CMK (cell line): ENCODE measurements at regions not wholly inside any gene's neighbourhood (a gene's known extent, or its start where the extent isn't known, plus 50 kb on each side); places are given as distances from the start of the nearest gene placed in this dataset.
"Not testable (repeated sequence)": the region's sequence is repeated elsewhere in the genome, so short reads cannot be mapped to it uniquely, and the experiment has no call there.

Source experiments
- DNase-seq: peaks from one replicate; pipeline ENCODE4 v3.0.0-alpha.2; 2010; ENCODE audit warnings: low read depth

GRCh38 chr10:20615395-20615794 lies 281.7 kb downstream of the NEBL start:
- DNase-seq, result no peak

- no peak for DNase-seq
Observed at GRCh38 chr10:20614911-20615310, 282.2 kb downstream of the NEBL start.

- no peak for DNase-seq
Observed at GRCh38 chr10:20608503-20608902, 288.6 kb downstream of the NEBL start.

GRCh38 chr10:20606985-20607384 lies 290.1 kb downstream of the NEBL start:
- DNase-seq, result no peak

GRCh38 chr10:20601941-20602461 lies 295.1 kb downstream of the NEBL start:
- DNase-seq, result no peak

- no peak for DNase-seq
Observed at GRCh38 chr10:20598590-20598989, 298.5 kb downstream of the NEBL start.

- no peak for DNase-seq
Observed at GRCh38 chr10:20596911-20597310, 300.2 kb downstream of the NEBL start.

- no peak for DNase-seq
Observed at GRCh38 chr10:20596065-20596755, 300.9 kb downstream of the NEBL start.

- DNase-seq, result no peak
Observed at GRCh38 chr10:20593649-20594048, 303.5 kb downstream of the NEBL start.

- no peak for DNase-seq
Observed at GRCh38 chr10:20582041-20582440, 315.1 kb downstream of the NEBL start.

GRCh38 chr10:20573924-20574323 lies 323.2 kb downstream of the NEBL start:
- no peak for DNase-seq

- not testable (repeated sequence) for DNase-seq
Observed at GRCh38 chr10:20555990-20556389, 341.1 kb downstream of the NEBL start.

- no peak for DNase-seq
Observed at GRCh38 chr10:20552382-20552781, 344.7 kb downstream of the NEBL start.

- no peak for DNase-seq
Observed at GRCh38 chr10:20551761-20552160, 345.4 kb downstream of the NEBL start.

GRCh38 chr10:20535897-20536881 lies 360.9 kb downstream of the NEBL start:
- DNase-seq, result no peak

- DNase-seq, result not testable (repeated sequence)
Observed at GRCh38 chr10:20531241-20531883, 365.7 kb downstream of the NEBL start.

GRCh38 chr10:20521186-20521585 lies 375.9 kb downstream of the NEBL start:
- no peak for DNase-seq

GRCh38 chr10:20515654-20516053 lies 381.5 kb downstream of the NEBL start:
- no peak for DNase-seq

GRCh38 chr10:20512631-20513030 lies 384.5 kb downstream of the NEBL start:
- DNase-seq, result no peak

GRCh38 chr10:20508921-20509320 lies 388.2 kb downstream of the NEBL start:
- DNase-seq, result no peak

- no peak for DNase-seq
Observed at GRCh38 chr10:20502903-20503585, 394.1 kb downstream of the NEBL start.

GRCh38 chr10:20494474-20494873 lies 402.6 kb downstream of the NEBL start:
- DNase-seq, result no peak
